ENCODE measurements at regions not wholly inside any gene's neighbourhood (a gene's known extent, or its start where the extent isn't known, plus 50 kb on each side); places are given as distances from the start of the nearest gene placed in this dataset.

- TF ChIP-seq CTCF (conservative IDR thresholded peaks at IDR 0.05; ENCODE audit: low read depth, low read length) (no peak), POLR2A (IDR thresholded peaks at IDR 0.05; ENCODE audit: low read depth, low read length) (no peak), MAZ (IDR thresholded peaks at IDR 0.05; ENCODE audit: borderline replicate concordance, low read depth, low read length) (no peak), ELK1 (IDR thresholded peaks at IDR 0.05; ENCODE audit: borderline replicate concordance, low read depth, low read length) (no peak), FOS (IDR thresholded peaks at IDR 0.05; ENCODE audit: low read depth, low read length) (no peak), RFX5 (IDR thresholded peaks at IDR 0.05; ENCODE audit: low read depth, low read length) (no peak), BHLHE40 (IDR thresholded peaks at IDR 0.05; ENCODE audit: low read depth, low read length) (no peak), RCOR1 (IDR thresholded peaks at IDR 0.05; ENCODE audit: insufficient replicate concordance, low read length) (no peak), MAFK (IDR thresholded peaks at IDR 0.05; ENCODE audit: low read depth, low read length) (no peak), CEBPB (IDR thresholded peaks at IDR 0.05; ENCODE audit: low read depth, low read length) (no peak), CHD1 (IDR thresholded peaks at IDR 0.05; ENCODE audit: low read depth, low read length) (no peak), RAD21 (IDR thresholded peaks at IDR 0.05; ENCODE audit: low read length) (no peak), USF2 (IDR thresholded peaks at IDR 0.05; ENCODE audit: low read depth, low read length) (no peak)
These were observed 87.3 kb upstream of the POU1F1 start for GRCh38 chr3:87363721-87364120.

All from IMR-90 (cell line).